Body of pancreas (tissue), 4 donors: ENCODE measurements at regions not wholly inside any gene's neighbourhood (a gene's known extent, or its start where the extent isn't known, plus 50 kb on each side); places are given as distances from the start of the nearest gene placed in this dataset.

Experiments used
- POLR2A ChIP-seq, 3 donors: fragments of 450-650 bp; IDR thresholded peaks; one replicate each; pipeline ENCODE4 v1.6.1; 2016; ENCODE audit warnings: antibody characterized with exemption in 3 of 3, mild to moderate bottlenecking in 2 of 3
- TF ChIP-seq, protein P1 (sequence below), 7 experiments: fragments of 450-650 bp in 4 of 7; fragments of 200-600 bp in 3 of 7; sonication (generic) in 3 of 7; IDR thresholded peaks; one replicate each; pipeline ENCODE4 v1.5.1; 2016 to 2019; ENCODE audit warnings: antibody characterized with exemption in 7 of 7

DNA sequence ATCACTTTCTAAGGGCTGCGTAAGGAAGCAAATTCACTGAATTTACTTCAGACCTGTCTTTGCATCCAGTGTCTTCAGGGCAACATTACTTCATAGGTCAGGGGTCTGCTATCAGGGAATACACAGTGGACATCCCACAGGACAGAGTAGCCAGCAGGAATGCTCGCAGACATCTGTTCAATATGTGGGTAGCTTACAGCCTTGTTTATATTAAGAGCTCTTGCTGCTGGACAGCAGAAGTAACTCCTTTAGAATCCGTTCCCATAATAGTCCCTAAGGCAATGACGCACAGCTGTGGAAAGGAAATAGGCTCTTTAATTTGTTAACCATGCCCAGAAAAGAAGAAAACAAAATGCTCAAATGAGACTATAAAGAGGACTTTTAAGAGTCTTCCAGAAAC is 198.7 kb downstream of the MOXD1 start:
- no peak for TF ChIP-seq POLR2A (IDR thresholded peaks at IDR 0.05)
- TF ChIP-seq, protein P1, sequence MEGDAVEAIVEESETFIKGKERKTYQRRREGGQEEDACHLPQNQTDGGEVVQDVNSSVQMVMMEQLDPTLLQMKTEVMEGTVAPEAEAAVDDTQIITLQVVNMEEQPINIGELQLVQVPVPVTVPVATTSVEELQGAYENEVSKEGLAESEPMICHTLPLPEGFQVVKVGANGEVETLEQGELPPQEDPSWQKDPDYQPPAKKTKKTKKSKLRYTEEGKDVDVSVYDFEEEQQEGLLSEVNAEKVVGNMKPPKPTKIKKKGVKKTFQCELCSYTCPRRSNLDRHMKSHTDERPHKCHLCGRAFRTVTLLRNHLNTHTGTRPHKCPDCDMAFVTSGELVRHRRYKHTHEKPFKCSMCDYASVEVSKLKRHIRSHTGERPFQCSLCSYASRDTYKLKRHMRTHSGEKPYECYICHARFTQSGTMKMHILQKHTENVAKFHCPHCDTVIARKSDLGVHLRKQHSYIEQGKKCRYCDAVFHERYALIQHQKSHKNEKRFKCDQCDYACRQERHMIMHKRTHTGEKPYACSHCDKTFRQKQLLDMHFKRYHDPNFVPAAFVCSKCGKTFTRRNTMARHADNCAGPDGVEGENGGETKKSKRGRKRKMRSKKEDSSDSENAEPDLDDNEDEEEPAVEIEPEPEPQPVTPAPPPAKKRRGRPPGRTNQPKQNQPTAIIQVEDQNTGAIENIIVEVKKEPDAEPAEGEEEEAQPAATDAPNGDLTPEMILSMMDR (IDR thresholded peaks at IDR 0.05): no peak
